HG03432 (cell line): ENCODE measurements at regions not wholly inside any gene's neighbourhood (a gene's known extent, or its start where the extent isn't known, plus 50 kb on each side); places are given as distances from the start of the nearest gene placed in this dataset.

Experiments
- ATAC-seq: cut with Tn5 transposase; IDR thresholded peaks from one replicate; pipeline ENCODE4 v1.9.1; 2021; ENCODE audit warnings: mild to moderate bottlenecking, moderate library complexity; ENCODE audit not compliant: unreplicated experiment

DNA sequence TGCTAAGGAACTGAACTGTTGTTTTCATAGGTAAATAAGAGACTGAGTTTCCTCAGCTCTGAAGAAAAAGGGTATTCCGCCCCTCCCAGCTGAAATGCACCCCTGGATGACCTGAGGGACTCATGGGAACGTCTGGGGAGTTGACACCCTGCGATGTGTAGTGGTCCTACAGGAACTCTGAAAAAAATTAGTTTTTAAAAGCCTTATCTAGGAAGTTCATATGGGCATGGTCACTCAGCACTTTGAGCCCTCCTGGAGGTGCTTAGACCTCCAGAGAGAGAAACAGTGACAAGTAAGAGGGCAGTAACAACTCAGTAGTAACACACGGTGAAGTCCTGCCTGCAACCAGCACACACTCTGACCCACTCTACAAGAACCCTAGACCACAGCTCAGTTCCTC is 91.2 kb upstream of the CNOT2 start:
- no peak for ATAC-seq

DNA sequence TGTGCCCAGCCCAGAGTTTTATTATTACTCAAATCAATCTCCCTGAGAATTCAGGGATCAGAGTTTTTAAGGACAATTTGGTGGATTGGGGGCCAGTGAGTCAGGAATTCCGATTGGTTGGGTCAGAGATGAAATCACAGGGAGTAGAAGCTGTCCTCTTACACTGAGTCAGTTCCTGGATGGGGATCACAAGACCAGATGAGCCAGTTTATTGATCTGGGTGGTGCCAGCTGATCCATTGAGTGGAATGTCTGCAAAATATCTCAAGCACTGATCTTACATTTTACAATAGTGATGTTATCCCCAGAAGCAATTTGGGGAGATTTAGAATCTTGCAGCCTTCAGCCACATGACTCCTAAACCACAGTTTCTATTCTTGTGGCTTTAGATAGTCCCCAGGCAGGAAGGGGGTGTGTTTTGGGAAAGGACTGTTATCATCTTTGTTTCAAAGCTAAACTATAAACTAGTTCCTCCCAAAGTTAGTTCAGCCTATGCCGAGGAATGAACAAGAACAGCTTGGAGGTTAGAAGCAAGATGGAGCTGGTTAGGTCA is 89.1 kb upstream of the CNOT2 start:
- ATAC-seq, result no peak

DNA sequence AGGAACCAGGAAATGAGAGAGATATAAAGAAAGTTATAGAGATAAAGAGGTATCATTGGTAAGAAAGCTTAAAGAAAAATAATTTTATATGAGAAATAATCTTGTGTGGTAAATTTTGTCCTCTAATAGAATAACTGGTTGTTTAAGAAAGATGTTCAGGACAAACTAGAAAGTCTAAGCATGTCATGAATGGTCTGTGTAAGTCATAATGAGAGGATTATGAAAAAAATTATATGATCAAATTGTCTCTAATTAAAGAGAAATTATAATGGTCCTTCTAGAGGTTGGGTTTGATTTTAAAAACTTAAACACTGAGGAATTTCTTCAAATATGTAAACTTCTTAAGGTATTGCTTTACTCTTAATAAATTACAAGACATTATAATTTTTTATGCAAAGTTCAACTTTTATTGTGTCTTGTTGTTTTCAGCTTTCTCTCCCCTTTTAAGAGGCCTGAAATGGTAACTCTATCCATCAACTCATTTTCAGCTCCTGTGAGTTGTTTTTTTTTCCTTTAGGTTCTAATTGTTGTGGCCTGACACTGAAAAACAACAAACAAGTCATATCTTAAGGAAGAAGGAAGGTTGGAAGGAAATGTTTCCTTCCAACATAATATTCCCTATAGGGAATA is 88.2 kb upstream of the CNOT2 start:
- ATAC-seq, result no peak

DNA sequence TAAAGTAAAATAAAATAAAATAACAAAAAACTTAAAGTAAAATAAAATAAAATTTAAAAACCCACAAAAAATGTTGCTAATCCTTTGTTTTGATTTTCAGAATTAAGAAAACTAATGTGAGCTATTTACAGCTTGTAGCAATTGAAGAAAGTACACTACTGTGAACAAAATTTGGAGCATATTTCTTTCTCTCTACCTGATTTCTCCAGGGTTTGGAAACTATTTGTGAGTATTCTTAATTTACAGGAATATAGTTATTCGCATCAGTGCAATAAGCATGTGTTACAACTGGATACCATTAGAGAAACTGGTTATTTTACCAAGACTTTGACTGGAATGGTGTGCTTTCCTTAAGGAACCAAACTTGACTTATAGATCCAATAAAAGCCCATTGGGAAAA is 86.1 kb upstream of the CNOT2 start:
- no peak for ATAC-seq

DNA sequence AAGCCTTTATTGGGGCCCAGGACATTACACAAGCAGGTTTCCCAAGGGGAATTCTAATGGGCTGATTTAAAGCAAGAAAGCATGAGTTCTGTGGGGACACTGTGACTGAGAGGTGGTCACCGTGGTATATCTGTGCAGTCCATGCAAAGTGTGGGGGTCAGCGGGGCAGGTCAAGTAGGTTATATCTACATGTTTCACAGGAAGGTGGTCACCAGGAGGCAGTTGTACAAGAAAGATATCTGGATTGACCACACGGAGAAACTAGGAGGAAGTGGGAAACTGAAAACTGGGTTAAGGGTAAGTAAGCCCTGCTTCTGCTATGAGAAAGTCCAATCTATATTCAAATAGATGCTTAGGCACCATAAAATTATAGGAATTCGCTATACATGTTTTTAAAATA is 77.8 kb upstream of the CNOT2 start:
- no peak for ATAC-seq

DNA sequence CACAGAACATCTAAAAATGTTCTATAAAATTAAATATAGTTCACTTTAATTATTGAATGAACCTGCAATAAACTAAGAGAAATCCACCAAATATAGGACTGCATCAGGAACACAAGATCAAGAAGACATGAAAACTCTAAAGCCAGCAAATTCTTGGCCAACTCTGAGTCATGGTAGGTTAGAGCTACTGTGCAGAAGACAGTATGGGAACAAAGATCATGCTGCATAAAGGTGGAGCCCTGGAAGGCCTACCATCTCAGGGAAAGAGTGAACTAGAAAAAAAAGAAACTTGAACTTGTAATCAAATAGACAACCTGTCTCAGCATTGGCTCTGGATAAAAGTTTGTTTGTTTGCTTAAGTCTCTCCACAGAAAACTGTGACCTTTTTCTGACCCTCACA is 66.9 kb upstream of the CNOT2 start:
- no peak for ATAC-seq

DNA sequence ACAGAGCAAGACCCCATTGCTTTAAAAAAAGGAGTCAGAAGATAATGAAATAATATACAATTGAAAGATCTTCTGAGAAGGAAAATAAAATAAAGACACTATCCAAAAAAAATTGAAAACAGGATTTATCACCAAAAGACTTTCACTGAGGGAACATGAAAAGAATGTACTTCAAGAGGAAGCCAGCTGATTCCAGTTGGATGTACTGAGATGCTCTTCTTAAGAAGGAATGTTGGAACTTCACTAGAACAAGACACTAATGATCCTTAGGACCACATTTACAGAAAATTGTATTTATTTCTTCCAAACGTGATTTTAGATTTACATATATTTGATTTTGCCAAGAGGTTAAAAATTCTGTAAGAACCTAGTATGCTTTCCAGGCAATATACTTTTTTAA is 65.6 kb upstream of the CNOT2 start:
- no peak for ATAC-seq

DNA sequence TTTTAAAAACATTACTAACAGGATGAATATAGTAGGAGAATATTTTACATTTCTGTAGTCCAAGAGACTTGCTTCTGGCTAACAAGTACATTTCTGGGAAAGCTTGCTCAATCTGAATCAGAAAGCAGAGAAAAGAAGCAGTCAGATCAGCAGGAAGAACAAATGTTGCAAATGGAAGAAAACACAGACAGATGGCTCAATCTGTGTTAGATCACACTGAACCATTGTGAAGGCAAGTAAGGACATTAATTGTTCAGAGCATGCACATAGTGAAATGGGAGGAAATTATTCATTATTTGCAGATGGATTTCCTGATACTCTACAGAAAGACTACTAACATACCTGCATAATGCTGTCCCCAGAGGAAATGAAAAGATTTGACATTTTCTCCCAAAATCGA is 65.2 kb upstream of the CNOT2 start:
- ATAC-seq, result no peak

DNA sequence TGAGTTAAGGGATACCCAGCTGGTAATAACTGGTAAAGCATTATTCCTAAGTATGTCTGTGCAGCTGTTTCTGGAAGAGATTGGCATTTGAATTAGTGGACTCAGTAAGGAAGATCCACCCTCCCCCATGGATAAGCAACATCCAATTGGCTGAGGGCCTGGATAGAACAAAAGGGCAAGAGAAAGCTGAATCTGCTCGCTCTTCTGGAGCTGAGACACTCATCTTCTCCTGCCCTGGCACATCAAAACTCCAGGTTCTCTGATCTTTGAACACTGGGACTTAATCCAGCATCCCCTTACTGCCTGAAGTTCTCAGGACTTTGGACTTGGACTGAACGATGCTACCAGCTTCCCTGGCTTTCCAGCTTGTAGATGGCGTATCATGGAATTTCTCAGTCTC is 63.1 kb upstream of the CNOT2 start:
- no peak for ATAC-seq

DNA sequence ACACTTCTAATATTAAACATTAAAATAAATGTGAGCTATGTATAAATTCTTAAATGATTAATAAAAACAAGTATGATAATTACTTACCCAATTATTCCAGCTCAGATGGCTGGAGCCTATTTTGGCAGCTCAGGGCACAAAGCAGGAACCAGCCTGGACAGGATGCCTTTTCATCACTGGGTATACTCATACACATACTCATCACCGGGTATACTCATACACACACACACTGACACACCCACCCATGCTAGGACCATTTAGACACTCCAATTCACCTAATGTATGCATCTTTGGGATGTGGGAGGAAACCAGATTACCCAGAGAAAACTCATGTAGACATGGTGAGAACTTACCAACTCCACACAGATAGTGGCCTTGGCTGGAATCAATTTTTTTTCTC is 57.9 kb upstream of the CNOT2 start:
- ATAC-seq, result no peak

DNA sequence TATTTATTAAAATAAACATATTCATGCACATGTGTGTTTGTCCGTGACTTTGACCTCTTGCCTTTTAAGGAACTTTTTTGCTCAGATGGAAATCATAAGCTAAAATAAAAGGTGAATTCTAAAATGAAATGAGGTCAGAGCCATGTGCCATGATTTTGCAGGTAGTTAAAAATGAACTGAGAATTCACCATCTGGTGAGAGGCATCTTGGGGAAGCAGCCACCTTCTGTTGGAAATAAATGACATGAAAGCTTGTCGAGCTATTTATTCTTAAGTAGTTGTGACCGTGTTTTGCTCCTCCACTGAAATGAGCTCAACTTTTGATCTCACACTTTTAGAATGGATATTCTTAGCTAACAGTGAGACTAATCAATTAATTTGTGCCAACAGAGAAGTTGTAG is 56.8 kb upstream of the CNOT2 start:
- ATAC-seq, result no peak

DNA sequence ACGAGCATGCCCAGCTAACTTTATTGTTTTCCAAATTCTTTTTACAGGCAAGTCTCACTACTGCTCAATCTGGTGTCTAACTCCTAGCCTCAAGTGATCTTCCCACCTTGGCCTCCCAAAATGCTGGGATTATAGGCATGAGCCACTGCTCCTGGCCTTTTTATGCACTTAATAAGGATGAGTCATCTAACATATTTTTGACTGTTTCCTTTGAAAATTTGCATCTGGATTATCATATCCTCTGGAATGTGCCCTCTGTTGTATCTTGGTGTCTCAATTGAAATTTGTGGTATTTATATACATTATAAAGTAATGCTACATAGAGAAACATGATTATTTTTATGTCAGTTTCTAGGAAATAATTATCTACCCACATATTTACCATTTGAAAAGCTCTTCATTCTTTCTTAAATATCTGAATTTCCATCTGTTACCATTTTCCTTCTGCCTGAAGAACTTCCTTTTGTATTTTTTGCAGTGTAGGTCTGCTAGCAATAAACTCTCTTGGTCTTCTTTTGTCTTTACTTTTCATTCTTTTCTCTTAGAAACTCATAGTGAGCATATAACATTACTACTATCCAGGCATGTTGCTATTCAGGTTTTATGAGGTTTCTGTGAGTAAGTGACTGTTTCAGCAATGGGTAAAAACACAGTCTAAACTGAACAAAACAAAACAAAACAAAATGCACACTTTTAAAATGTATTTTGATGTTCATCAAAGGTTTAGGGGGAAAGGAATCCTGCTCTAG is 52.8 kb upstream of the CNOT2 start:
- no peak for ATAC-seq
